ENCODE measurements at regions not wholly inside any gene's neighbourhood (a gene's known extent, or its start where the extent isn't known, plus 50 kb on each side); places are given as distances from the start of the nearest gene placed in this dataset.

DNA sequence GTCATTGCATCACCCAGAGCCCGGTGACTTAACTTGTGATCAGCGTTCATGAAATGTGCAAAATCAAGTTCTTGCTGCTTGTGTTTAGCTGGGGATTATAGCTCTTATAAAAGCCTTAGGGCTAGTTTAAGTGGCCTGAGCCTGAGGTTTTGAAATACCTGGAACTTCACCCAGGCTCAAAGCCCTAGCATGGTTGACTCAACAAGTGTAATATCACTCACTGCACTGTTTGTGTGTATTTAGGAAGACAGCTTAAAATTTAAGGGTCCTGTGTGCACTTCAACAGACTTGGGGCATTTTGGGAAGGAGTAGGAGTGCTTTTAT lies 489.5 kb downstream of the GATA3 start:
- no peak for DNase-seq (ENCODE audit: low spot score)

DNA sequence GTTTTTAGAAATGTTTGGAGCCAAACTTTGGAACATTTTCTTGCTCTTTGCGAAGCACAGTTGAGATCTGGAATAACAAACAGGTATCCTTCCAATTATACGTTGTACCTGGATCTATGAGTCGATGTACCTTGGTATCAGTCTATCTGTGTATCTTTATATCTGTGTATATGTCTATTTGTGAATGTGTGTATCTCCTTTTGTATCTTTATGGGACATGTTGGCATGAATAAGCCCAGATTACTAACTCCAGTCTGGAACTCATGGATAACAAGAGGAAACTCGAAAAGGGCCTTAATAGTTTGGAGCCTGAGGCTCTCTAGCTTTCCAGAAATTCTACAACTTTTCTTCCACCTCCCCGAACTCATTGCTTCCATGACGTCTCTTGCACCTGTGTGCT lies 490.0 kb downstream of the GATA3 start:
- no peak for DNase-seq (ENCODE audit: low spot score)

DNA sequence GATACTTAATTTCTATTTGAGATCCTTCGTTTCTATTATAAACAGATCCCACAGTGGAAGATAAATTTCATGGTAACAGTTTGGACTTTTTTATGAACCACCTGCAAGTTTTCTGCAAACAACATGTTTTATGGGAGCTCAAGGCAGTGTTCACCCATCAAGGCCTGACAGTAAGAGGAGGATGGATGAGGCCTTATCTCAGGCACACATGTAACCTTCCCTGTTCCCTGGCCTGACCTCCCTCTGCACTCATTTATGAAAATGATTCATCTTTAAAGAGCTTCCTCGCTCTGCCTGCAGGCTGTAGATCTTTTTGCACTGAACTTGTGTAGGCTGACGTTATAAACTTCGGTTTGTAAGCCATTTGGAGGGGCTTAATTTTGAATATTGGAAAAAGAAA lies 500.1 kb downstream of the GATA3 start:
- DNase-seq (ENCODE audit: low spot score) = no peak

DNA sequence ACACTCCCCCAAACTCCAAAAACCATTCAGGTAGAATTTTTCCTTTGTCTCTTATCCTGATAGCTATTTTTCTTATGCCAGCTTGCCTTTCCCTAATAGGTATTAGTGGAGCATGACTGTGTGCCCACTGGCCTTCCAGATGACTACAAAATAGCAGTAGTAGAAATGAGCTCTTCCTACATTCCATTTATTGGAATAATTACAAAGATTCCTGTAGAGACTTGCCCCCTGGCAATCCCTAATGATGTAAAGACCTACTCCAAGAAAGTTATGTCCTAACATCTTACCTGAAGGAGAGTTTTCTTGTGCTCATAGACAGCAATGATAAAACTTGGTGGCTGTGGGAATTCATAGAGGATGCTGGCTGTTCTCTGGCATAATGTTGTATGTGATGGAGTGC lies 501.8 kb downstream of the GATA3 start:
- DNase-seq (ENCODE audit: low spot score) = no peak

DNA sequence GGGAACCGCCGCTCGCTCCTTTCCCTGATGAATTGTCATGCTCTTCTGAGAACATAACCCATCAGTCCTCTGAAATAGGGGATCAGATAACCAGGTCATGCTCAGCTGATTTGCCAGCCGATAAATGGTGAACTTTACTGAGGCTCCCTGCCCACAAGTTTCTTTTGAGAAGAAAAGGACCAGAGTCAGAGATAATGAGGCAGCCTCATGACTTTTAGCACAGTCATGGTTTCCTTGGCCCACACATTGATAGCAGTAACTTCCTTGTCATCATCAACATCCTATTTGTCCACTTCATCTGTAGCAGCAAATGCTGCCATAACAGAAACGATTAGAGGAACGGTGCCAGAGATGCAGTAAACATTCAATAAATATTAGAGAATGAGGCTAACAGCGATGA lies 509.0 kb downstream of the GATA3 start:
- DNase-seq (ENCODE audit: low spot score) = no peak

DNA sequence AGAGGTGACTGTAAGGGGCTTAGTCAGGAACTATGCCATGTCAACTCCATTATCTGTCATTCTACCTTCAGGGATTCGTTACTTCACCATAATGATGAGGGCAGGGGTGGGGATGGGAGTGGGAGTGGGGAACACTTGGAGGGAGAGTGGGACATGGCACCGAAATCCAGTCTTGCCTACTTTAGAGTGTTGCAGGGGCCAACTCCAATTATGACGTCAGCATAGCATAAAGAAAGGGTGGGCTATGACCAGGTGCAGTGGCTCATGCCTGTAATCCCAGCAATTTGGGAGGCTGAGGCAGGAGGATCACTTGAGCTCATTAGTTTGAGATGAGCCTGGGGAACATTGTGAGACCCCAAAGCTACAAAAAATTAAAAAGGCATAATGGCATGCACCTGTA lies 512.2 kb downstream of the GATA3 start:
- DNase-seq (ENCODE audit: low spot score) = no peak

DNA sequence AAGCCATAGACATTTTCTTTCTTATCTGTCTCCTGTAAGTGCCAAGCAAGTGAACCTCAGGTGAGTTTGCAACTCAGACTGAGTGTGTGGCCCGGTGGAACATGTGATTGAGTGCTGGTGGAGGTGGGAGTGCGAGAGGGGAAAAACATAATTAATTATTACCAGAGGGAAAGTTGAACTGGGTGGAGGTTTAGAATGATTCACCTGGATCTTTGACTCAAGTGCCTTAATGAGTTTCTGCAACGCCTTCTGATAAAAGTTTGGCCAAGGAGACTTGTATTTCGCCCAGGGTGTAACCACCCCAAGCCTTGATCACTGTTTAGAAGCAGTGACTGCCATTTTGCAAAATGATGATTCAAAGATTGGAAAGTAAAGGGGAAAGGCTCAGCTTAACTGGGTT lies 513.9 kb downstream of the GATA3 start:
- DNase-seq (ENCODE audit: low spot score) = no peak

DNA sequence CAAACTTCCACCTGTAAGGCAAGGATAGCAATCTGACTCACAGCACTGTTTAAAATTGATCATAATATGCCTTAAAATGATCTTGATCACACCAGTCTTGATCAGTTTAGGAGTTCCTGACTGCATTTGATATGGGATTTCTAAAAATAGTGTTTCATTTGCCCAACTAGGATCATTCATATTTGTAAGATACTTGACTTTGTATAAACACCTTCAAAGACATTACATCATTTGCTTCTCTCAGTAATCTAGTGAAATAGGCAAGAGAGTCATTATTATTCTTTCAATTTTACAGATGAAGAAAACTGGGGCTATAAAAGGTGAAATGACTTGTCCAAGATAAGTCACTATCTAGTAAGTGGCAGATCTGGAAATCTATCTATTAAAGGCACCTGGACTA lies 521.1 kb downstream of the GATA3 start:
- DNase-seq (ENCODE audit: low spot score) = no peak

DNA sequence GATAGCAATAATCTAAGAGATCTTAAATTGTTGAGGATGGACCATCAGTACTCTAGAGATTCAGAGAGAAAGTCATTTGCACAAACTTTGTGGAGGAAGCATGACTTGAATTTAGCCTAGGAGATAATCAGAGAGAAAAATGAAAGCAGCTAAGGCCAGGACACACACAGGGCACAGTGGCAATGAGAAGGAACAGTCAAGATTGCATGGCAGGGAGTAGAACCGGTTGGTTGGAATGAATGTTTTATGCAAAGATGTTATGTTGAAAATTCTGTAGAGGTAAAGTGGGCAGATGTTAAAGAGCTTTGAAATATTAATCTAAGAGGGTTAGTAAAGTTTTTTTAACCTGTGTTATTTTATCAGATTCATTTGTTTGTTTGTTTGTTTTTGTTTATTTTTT lies 521.8 kb downstream of the GATA3 start:
- no peak for DNase-seq (ENCODE audit: low spot score)

DNA sequence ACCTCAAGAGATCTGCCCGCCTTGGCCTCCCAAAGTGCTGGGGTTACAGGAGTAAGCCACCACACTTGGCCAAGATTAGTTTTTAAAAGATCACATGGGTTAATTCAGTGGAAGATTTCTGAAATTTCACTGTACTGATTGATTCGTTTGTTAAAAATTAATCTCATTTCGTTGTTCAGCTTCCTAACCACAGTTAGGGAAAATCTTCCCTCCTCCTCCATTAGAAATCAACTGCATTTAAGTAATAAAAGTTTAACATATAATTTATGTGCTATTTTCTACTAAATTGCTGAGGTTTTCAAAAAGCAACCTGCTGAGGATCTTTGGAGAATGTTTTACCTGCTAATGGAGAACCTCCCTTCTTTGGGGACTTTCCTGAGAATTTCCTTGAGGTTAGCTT lies 522.4 kb downstream of the GATA3 start:
- no peak for DNase-seq (ENCODE audit: low spot score)

DNA sequence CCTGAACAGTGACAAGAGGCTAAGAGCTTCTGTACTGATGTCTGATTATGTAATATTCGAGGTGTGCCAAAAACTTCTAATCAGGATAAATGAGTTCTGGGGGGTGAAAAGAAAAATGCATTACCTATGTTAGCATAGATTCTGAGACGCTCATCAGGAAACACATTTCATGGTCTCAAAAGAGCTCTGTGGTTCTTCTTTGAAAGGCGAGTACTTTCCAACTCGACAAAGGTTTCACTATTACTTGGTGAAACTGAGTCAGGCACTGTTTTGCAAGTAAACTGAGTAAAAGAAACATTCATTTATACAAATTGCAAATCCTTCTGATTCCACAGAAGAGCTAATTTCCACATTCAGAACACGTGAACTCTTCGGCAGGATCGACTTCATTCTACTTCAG lies 523.2 kb downstream of the GATA3 start:
- DNase-seq (ENCODE audit: low spot score) = no peak

DNA sequence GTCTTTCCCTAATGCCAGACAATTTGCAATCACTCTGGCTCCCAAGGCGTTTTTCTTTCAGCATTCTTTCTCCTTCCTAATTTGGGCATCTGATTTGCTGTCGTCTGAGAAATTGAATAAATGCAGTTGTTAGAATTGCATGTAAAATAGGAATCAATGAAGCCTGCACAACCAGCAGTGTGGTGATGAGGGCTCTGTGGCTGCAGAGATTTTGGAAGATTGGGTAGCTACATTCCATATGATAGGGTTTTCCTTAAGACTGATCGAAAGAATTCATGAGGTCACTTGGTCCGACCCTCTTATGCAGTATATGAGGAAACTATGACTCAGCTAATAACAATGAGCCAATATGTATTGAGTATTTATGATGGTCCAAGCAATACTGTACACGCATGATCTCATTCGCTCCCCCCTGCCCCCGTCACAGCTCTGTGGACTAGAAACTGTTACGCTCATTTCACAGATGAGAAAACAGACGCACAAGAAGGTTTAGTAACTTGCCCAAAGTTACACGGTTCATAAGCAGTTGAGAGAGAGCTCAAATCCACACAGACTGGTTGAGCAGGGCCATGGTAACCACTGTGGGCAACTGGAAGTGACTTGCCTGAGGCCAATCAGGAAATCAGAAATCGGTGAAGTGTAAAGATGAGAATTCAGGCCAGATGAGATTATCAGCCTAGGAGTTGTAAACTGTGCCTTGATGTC lies 527.2 kb downstream of the GATA3 start:
- no peak for DNase-seq (ENCODE audit: low spot score)

DNA sequence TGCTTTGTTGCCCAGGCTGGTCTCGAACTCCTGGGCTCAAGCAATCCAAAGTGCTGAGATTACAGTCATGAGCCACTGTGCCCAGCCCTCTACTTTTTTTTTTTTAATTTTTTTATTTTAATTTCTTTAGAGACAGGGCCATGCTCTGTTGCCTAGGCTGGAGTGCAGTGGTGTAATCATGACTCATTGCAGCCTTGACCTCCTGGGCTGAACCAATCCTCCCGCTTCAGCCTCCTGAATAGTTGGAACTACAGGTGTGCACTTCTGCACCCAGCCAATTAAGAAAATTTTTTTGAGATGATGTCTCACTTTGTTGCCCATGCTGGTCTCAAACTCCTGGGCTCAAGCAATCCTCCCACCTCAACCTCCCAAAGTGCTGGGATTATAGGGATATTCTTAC lies 528.6 kb downstream of the GATA3 start:
- DNase-seq (ENCODE audit: low spot score) = no peak

DNA sequence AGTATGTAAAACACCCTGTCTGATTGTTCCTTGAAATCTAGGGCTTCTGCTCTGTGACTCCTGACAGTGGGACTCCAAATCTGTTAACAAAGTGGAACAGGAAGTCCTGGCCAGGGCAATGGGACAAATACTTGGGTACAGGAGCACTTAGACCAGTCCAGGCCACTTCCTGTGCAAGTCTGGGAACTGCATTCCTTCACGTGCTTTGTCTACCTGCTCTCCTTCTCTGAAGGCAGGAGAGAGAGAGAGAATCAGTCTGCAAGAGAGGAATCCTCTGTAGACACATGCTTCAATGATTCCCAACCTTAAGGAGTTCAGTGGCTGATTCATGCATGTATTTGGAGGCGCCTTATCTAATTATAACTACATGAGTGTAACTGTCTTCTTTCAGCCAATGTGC lies 530.2 kb downstream of the GATA3 start:
- DNase-seq (ENCODE audit: low spot score) = no peak

DNA sequence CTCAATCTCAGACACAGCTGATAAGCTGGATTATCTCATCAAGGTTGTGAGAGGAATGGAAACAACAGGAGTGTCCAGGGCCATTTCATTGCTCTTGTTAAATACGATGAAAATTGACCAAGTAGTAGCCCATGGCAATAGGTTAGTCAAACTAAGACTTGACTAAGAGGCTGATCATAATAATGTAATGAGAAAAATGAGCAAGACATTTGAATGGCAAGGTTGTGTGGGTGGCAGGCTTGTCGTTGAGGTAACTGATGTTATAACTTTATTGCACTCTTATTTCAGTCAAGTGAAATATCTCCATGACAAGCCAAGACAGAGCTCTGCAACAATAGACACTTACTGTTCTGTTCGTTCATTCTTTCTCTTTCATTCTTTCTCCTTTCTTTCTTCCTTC lies 532.0 kb downstream of the GATA3 start:
- DNase-seq (ENCODE audit: low spot score) = no peak

DNA sequence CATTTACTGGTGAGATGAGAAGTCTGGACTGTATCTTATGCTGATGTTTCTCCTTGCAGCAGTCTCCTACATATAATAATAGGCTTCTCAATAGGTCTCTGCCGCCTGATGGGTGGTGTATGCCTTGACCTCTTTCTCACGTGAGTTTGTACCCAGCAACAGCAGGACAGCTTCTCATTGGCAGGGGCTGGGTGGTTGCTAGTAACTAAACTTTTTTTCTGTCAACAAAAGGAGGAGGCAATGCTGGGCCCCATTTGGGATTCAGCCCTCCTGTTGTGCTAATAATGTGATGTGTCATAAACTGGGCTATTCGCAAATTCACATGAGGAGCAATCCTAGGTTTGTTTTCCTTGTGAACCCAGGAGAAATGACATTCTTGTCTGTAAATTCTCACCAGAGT lies 533.6 kb downstream of the GATA3 start:
- DNase-seq (ENCODE audit: low spot score) = no peak

DNA sequence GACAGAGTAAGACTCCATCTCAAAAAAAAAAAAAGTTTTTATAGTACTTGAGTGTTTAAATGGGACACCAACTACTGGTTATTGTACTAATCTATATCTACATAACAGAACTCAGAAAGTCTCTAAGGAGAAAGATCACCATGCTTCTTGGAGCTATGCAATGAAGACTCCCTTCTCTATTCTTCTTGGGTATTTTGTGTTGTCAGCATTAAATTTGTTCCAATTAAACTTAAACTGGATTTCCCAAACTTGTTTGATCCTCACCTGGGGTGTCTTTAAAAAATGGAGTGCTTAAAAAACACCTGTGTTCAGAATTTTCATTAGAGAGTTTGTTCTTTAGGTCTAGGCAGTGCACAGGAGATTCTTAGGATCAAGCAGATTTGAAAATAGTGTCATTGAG lies 536.0 kb downstream of the GATA3 start:
- DNase-seq (ENCODE audit: low spot score) = no peak

DNA sequence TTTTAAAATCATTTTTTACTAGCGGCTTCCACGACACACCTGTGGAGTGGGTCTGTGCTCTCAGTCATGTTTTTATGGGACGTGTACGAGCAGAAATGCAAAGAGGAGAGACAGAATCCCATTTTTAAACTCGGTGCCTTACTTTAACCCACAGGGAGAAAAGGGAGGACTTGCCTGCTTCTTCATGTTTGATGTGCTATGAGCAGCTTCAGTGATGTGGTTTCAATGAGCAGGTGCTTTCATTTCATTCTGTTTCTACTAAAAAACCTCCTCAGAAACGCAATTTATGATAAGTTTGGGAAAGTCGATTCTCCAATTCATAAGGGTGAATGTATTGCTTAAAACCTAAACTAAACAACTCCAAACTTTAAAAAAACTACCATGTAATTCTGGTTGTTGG lies 537.2 kb downstream of the GATA3 start:
- DNase-seq (ENCODE audit: low spot score) = no peak

DNA sequence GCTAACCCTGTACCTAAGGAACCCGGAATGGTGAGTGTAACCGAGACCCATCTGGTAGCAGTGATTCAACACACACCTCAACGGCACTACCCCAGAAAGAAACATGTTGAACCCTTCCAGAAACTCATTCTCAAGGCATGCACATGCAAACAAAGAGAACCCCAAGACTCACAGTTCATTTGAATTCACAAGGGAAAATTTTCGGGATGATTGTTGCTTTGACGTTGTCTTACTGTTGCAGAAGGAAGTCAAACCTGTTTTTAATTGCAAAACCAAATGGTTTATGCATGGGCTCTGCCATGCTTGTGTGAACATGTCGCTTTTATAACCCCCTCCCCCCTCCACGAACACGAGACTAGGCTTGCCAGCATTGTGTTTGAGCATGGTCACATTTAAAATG lies 539.7 kb downstream of the GATA3 start:
- no peak for DNase-seq (ENCODE audit: low spot score)

DNA sequence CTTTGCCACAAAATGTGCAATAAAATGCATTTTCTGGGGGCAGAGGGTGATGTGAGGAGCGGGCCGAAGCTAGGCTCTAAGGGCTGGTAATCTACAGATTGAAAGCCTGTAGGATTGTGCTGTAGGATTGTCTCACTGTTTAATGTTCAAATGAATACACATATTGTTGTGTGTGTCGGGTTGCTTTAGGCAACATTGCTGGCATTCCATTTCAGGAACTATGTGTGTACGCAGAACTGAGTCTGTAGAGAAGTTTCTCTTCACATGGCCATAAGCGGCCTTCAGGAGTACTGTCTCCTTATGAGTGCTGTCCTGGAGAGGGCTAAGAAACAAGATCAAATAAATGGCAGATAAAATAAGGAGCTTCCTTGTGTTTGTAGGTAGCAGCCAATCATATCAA lies 540.2 kb downstream of the GATA3 start:
- no peak for DNase-seq (ENCODE audit: low spot score)

DNA sequence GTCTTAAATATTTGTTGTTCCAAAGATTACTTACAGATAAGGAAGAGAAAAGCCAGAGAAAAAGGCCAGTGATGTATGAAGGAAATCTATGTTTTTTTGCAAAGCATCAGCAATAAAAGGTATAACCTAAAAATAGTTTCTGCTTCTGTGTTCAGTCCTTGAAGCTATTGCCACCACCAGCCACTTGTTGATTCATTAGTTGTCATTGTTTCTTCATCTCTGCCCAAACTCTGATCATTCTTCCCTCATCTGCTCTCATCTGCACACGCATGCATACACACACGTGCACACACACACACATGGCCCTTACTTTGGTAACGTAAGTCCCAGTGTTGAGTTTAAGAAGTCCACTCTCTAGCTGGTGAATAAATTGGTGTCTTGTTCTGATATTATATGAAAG lies 540.7 kb downstream of the GATA3 start:
- DNase-seq (ENCODE audit: low spot score) = no peak

DNA sequence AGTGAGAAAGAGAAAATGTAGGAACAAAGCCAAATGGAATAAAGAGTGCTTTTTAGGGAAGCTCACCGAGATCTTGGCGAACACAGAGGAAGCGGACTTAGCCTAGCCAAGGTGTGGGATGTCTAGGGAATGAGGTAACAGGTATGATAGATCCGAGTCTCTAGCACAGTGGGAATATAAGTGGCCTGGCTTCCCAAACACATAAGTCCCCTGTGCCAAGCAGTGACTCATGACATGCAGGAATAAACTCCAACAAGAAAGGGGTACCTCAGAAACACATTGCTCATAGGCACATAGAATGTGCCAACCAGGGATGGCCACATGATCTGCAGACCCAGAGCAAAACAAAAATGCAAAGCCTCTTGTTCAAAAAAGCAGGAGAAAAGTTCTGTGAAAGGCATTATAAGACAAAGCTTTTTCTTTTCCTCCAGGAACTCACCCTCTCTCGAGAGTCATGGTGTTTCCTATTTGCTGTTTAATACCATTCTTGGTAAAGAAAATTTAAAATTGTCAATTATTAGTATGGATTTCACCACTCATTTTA lies 542.5 kb downstream of the GATA3 start:
- no peak for DNase-seq (ENCODE audit: low spot score)

DNA sequence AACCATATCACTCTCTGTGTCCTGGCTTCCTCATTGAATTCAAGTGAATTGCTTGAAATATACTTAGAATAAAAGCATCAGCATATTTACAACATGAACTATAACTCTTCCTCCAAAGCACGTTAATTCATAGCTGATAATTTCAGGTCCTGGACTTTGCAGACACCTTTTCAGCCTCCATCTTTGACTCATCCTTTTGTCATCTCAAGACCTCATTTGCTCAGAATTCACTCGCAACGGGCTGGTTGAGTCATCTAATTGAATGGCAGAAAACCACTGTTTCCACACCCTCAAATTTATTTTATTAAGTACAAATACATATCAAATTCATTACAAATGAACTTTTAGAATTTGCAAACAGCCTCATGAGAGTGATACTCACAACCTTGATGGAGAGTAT lies 545.7 kb downstream of the GATA3 start:
- DNase-seq (ENCODE audit: low spot score) = no peak

DNA sequence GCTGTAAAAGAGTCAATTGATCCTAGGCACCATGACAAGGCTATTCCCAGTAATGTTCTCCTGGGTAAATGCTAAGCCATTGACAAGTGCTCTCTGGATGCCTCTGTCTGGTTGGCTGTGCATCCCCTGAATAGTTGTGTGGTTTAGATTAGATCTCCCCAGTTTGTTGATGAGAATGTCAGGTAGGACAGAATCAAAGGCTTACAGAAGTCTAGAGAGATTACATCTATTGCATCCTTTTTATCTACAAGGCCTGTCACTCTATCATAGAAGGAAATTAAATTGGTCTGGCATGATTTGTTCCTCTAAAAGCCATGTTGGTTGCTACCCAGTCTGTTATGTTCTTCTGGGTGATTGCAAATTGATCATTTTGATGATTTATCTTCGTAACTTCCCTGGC lies 548.3 kb downstream of the GATA3 start:
- no peak for DNase-seq (ENCODE audit: low spot score)

DNA sequence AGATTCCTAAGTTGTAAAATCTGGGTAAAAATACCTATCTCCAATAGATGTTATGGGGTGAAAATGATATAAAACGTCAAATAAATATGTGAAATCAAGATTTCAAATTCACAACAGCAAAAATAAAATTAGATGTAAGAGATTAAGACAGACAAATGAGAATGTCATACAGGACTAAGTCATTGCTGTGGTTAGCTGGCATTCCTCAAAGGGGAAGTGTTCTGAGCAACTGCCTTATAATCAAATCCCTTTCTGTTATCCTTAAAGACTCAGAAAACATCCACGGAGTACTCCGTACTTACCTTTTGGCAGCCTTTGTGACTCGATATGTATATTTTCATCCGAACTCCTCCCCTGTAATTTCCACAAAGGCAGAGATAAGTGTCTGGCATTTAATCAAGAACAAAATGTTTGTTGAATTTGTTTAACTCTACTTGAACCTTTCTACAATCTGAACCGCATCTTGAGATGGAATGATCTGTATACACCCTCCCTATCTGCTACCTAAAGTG lies 559.6 kb downstream of the GATA3 start:
- DNase-seq (ENCODE audit: low spot score) = no peak

Measured in SW480 (cell line).